PC-9 (cell line): ENCODE measurements at regions not wholly inside any gene's neighbourhood (a gene's known extent, or its start where the extent isn't known, plus 50 kb on each side); places are given as distances from the start of the nearest gene placed in this dataset.

Experiments used
- BruUV-seq: library from RNA; stranded (reverse); fragments of 400-500 nt; replicated peaks from 2 replicates; lab custom pipeline; 2021; lab: Mats Ljungman, UMichigan
- CTCF ChIA-PET: fragments of 300-600 bp; sonication (Branson Sonifier 250); formaldehyde crosslinking; loops from one replicate; lab custom pipeline; 2022; ENCODE audit warnings: antibody characterized with exemption; lab: Charles Lee
- POLR2A ChIA-PET: fragments of 300-600 bp; sonication (Branson Sonifier 250); formaldehyde crosslinking; loops from one replicate; lab custom pipeline; 2022; ENCODE audit warnings: antibody characterized with exemption; ENCODE audit not compliant: unreplicated experiment; lab: Charles Lee
- DNase-seq, 2 experiments: peaks; one replicate each; pipeline versions ENCODE4 v3.0.0 to v3.0.0-alpha.2; 2015 to 2022; ENCODE audit warnings: mixed read lengths in 1 of 2
- H2AFZ ChIP-seq: fragments of 200-600 bp; sonication (generic); 2 replicates; pipeline ENCODE4 v1.8.1; 2017; ENCODE audit warnings: antibody characterized with exemption
- H3F3A ChIP-seq: fragments of 200-600 bp; sonication (generic); 2 replicates; pipeline ENCODE4 v1.8.1; 2017; ENCODE audit warnings: antibody characterized with exemption, mild to moderate bottlenecking, low read depth; ENCODE audit not compliant: insufficient read depth
- H3K27ac ChIP-seq: fragments of 200-600 bp; sonication (generic); 2 replicates; pipeline ENCODE4 v1.6.1; 2016; ENCODE audit warnings: mixed run types
- H3K27me3 ChIP-seq: fragments of 200-600 bp; sonication (generic); 2 replicates; pipeline ENCODE4 v1.6.1; 2016; ENCODE audit warnings: low read depth, mixed run types; ENCODE audit not compliant: insufficient read depth
- H3K36me3 ChIP-seq: fragments of 200-600 bp; sonication (generic); 2 replicates; pipeline ENCODE4 v1.6.1; 2016; ENCODE audit warnings: low read depth, mixed run types
- H3K4me1 ChIP-seq: fragments of 200-600 bp; sonication (generic); replicated peaks from 2 replicates; pipeline ENCODE4 v1.6.1; 2016; ENCODE audit warnings: mixed run types; ENCODE audit not compliant: insufficient read depth
- H3K4me2 ChIP-seq: fragments of 200-600 bp; sonication (generic); 2 replicates; pipeline ENCODE4 v1.6.1; 2017; ENCODE audit warnings: mixed run types
- H3K4me3 ChIP-seq: fragments of 200-600 bp; sonication (generic); 2 replicates; pipeline ENCODE4 v1.6.1; 2016; ENCODE audit warnings: mixed run types
- H3K79me2 ChIP-seq: fragments of 200-600 bp; sonication (generic); 2 replicates; pipeline ENCODE4 v1.6.1; 2017; ENCODE audit warnings: low read depth, mixed run types
- H3K9me2 ChIP-seq: fragments of 200-600 bp; sonication (generic); 2 replicates; pipeline ENCODE4 v1.8.1; 2017; ENCODE audit warnings: mild to moderate bottlenecking; ENCODE audit not compliant: insufficient read depth
- H3K9me3 ChIP-seq: fragments of 200-600 bp; sonication (generic); 2 replicates; pipeline ENCODE4 v1.8.1; 2016; ENCODE audit warnings: low read depth; ENCODE audit not compliant: insufficient read depth
- H4K20me1 ChIP-seq: fragments of 200-600 bp; sonication (generic); 2 replicates; pipeline ENCODE4 v1.8.1; 2017; ENCODE audit not compliant: insufficient read depth
- CTCF ChIP-seq: fragments of 200-600 bp; sonication (generic); conservative IDR thresholded peaks from 2 replicates; pipeline ENCODE4 v1.6.1; 2017; ENCODE audit warnings: mixed run types, antibody characterized with exemption, mild to moderate bottlenecking, moderate library complexity
- EZH2 ChIP-seq: fragments of 200-600 bp; sonication (generic); IDR thresholded peaks from 2 replicates; pipeline ENCODE4 v1.8.0; 2017; ENCODE audit warnings: antibody characterized with exemption, low read depth
- intact Hi-C: fragments of 100-400 bp; cut with micrococcal nuclease; formaldehyde crosslinking; loops from one replicate; pipeline ENCODE4 v1.10.0; 2022; ENCODE audit not compliant: unreplicated experiment

- Histone ChIP-seq H3K27me3 (no peaks in the 10 kb centered on the region), H2AFZ (no peak overlapping the region), H3K4me3 (no peak overlapping the region), H4K20me1 (no peaks in the 10 kb centered on the region), H3K9me3 (no peaks in the 10 kb centered on the region), H3K36me3 (no peaks in the 10 kb centered on the region), H3K4me1 (no peaks in the 10 kb centered on the region), H3K79me2 (no peaks in the 10 kb centered on the region), H3K27ac (no peak overlapping the region), H3K4me2 (no peak overlapping the region), H3K9me2 (no peaks in the 10 kb centered on the region), H3F3A (no peaks in the 10 kb centered on the region)
- ChIA-PET POLR2A (no interaction called here), CTCF (no interaction called here)
- no TSS peak for BruUV-seq
- intact Hi-C loops, result no loop called here
- no peak for TF ChIP-seq EZH2
- TF ChIP-seq CTCF, result no peak
- DNase-seq, result no peak
Measured at GRCh38 chr14:40123816-40124215, 691.6 kb upstream of the FBXO33 start.

DNA sequence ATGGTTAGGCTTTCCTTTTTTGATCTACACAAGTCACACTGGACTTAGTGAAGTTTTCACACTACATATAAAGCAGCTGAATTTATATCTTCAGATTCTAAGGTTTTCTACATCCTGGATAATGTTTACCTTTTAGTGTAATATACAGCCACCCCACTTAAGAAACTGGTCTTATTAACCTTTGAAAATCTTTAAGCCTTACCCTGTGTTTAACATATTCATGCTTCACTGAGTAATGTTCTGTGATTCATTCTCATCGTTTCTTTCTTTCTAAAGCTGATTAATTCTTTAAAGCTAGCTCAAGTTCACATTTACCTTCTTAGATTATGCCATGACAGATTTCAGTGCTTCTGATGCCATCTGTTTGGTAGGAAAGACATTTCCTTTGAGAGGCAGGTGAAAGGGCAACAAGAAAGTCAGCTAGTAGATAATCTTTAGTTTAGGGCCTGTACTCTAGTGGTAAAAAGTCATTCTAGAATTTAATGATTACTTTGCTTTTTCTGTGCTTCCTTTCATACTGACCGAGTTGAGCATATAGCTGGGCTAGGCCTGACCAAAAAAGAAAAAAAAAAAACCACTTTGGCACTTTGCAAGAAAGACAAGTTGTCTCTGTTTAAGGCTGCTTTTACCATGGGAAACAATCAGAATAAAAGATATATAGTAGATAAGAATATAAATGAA is 690.9 kb upstream of the FBXO33 start:
- Histone ChIP-seq H3K4me2 (no peak overlapping the region), H3F3A (no peaks in the 10 kb centered on the region), H4K20me1 (no peaks in the 10 kb centered on the region), H3K36me3 (no peaks in the 10 kb centered on the region), H3K4me1 (no peaks in the 10 kb centered on the region), H3K9me2 (no peaks in the 10 kb centered on the region), H3K4me3 (no peak overlapping the region), H3K27me3 (no peaks in the 10 kb centered on the region), H3K9me3 (no peaks in the 10 kb centered on the region), H3K79me2 (no peaks in the 10 kb centered on the region), H3K27ac (no peak overlapping the region), H2AFZ (no peak overlapping the region)
- POLR2A ChIA-PET, result no interaction called here
- no peak for DNase-seq
- intact Hi-C loops, result no loop called here
- CTCF ChIA-PET, result no interaction called here
- TF ChIP-seq EZH2 (no peak), CTCF (no peak)
- no TSS peak for BruUV-seq

GRCh38 chr14:40119765-40120164 is 687.5 kb upstream of the FBXO33 start:
- no peak for TF ChIP-seq CTCF
- TF ChIP-seq EZH2, result no peak
- intact Hi-C loops, result no loop called here
- Histone ChIP-seq H4K20me1 (no peaks in the 10 kb centered on the region), H3K36me3 (no peaks in the 10 kb centered on the region), H3K4me1 (no peaks in the 10 kb centered on the region), H3K9me3 (no peaks in the 10 kb centered on the region), H3K27me3 (no peaks in the 10 kb centered on the region), H3K4me3 (no peak overlapping the region), H2AFZ (no peak overlapping the region), H3K9me2 (no peaks in the 10 kb centered on the region), H3K4me2 (no peak overlapping the region), H3K79me2 (no peaks in the 10 kb centered on the region), H3F3A (no peaks in the 10 kb centered on the region), H3K27ac (no peak overlapping the region)
- CTCF ChIA-PET, result no interaction called here
- DNase-seq, result no peak
- no TSS peak for BruUV-seq
- POLR2A ChIA-PET, result no interaction called here
